Stimulated activated CD4-positive, alpha-beta T cell treated with anti-CD3 and anti-CD28 coated beads, Interleukin-2, amount 100 ng/mL, for 24 hours (primary cell): ENCODE measurements at regions not wholly inside any gene's neighbourhood (a gene's known extent, or its start where the extent isn't known, plus 50 kb on each side); places are given as distances from the start of the nearest gene placed in this dataset.

Experiments used
- DNase-seq, 2 donors: peaks; one replicate each; pipeline ENCODE4 v3.0.0-alpha.2; 2020

- DNase-seq: peak in 1 of 2 donors; percentile 2
Measured at GRCh38 chr2:217434180-217434975, 568.4 kb downstream of the TNS1 start.

GRCh38 chr2:217433522-217433921, 569.3 kb downstream of the TNS1 start:
- no peak for DNase-seq

GRCh38 chr2:217431577-217432269, 571.1 kb downstream of the TNS1 start:
- DNase-seq: no peak

GRCh38 chr2:217430916-217431576, 571.2 kb upstream of the TNP1 start:
- no peak for DNase-seq

GRCh38 chr2:217429981-217430500, 570.2 kb upstream of the TNP1 start:
- no peak for DNase-seq

GRCh38 chr2:217421834-217422233, 562.0 kb upstream of the TNP1 start:
- DNase-seq: no peak

- DNase-seq: no peak
Measured at GRCh38 chr2:217420854-217421253, 561.0 kb upstream of the TNP1 start.

GRCh38 chr2:217419055-217419671, 559.3 kb upstream of the TNP1 start:
- DNase-seq: no peak

- DNase-seq: no peak
Measured at GRCh38 chr2:217418544-217418943, 558.7 kb upstream of the TNP1 start.

- DNase-seq: no peak
Measured at GRCh38 chr2:217418090-217418489, 558.2 kb upstream of the TNP1 start.

GRCh38 chr2:217417536-217417935, 557.7 kb upstream of the TNP1 start:
- DNase-seq: no peak

- DNase-seq: no peak
Measured at GRCh38 chr2:217415316-217415715, 555.5 kb upstream of the TNP1 start.

- no peak for DNase-seq
Measured at GRCh38 chr2:217414429-217414828, 554.6 kb upstream of the TNP1 start.

GRCh38 chr2:217413193-217413592, 553.3 kb upstream of the TNP1 start:
- DNase-seq: no peak

- DNase-seq: no peak
Measured at GRCh38 chr2:217412721-217413120, 552.9 kb upstream of the TNP1 start.

- DNase-seq: no peak
Measured at GRCh38 chr2:217412277-217412676, 552.4 kb upstream of the TNP1 start.

GRCh38 chr2:217410681-217410960, 550.8 kb upstream of the TNP1 start:
- no peak for DNase-seq

GRCh38 chr2:217409949-217410680, 550.3 kb upstream of the TNP1 start:
- no peak for DNase-seq

GRCh38 chr2:217407362-217407761, 547.5 kb upstream of the TNP1 start:
- no peak for DNase-seq

- DNase-seq: no peak
Measured at GRCh38 chr2:217404236-217404760, 544.4 kb upstream of the TNP1 start.

GRCh38 chr2:217402761-217403383, 543.0 kb upstream of the TNP1 start:
- no peak for DNase-seq

GRCh38 chr2:217402144-217402543, 542.3 kb upstream of the TNP1 start:
- no peak for DNase-seq
